Activated CD8-positive, alpha-beta memory T cell treated with anti-CD3 and anti-CD28 coated beads, Interleukin-2, amount 50 U/mL, for 1 hour (primary cell): ENCODE measurements at regions not wholly inside any gene's neighbourhood (a gene's known extent, or its start where the extent isn't known, plus 50 kb on each side); places are given as distances from the start of the nearest gene placed in this dataset.
"Not testable (repeated sequence)": the region's sequence is repeated elsewhere in the genome, so short reads cannot be mapped to it uniquely, and the experiment has no call there.

Source experiments
- DNase-seq: peaks from one replicate; pipeline ENCODE4 v3.0.0-alpha.2; 2020; ENCODE audit errors: extremely low read depth

- DNase-seq, result not testable (repeated sequence)
Observed at GRCh38 chr6:167709776-167710336, 116.9 kb upstream of the AFDN start.

GRCh38 chr6:167710363-167710920 lies 116.3 kb upstream of the AFDN start:
- no peak for DNase-seq

DNA sequence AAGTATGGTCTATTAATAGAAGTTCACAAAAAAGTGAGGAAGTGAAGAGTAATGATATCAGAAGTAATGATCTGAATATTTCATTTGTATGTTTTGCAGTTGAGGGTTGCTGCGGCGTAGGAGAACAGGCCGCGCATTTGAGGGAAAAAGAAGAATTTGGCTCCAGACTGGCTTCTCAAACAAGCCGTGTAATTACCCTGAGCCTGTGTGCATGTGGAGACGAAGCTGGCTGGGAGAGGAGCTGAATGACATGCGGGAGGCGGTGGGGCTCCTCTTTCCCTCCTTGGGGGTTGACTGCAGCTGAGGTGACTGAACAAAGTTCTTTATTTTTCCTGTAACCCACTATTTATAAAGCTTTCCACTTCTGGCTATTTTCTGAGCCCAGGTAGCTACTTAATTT lies 115.5 kb upstream of the AFDN start:
- no peak for DNase-seq

- no peak for DNase-seq
Observed at GRCh38 chr6:167711768-167712730, 114.7 kb upstream of the AFDN start.

- no peak for DNase-seq
Observed at GRCh38 chr6:167712731-167713475, 113.8 kb upstream of the AFDN start.

GRCh38 chr6:167714152-167714551 lies 112.6 kb upstream of the AFDN start:
- no peak for DNase-seq

- no peak for DNase-seq
Observed at GRCh38 chr6:167717455-167717854, 109.3 kb upstream of the AFDN start.

- no peak for DNase-seq
Observed at GRCh38 chr6:167717867-167718266, 108.8 kb upstream of the AFDN start.

DNA sequence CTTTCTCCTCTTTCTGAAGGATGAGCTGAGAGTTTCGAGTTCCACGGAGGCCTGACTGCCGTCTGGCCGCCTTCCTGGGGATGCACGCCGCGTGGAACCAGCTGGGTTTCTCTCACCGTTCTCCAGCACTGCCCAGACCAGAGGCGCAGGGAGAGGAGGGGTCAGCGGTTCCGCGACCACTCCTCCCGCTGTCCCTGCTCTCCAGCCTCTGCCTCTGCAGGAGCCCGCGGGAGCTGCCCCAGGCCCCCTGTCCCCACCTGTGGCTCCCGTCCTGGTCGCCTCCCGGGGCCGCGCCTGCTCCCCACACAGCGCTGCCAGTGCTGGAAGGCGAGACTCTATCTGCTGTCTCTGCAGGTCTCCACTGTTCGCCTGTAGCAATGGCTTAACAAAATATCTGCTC lies 106.8 kb upstream of the AFDN start:
- no peak for DNase-seq

GRCh38 chr6:167720456-167721285 lies 106.0 kb upstream of the AFDN start:
- no peak for DNase-seq

- DNase-seq, result no peak
Observed at GRCh38 chr6:167721291-167721690, 105.4 kb upstream of the AFDN start.

- no peak for DNase-seq
Observed at GRCh38 chr6:167722634-167723309, 103.9 kb upstream of the AFDN start.

GRCh38 chr6:167726043-167726621 lies 100.6 kb upstream of the AFDN start:
- DNase-seq, result no peak

- DNase-seq, result no peak
Observed at GRCh38 chr6:167730441-167730840, 96.3 kb upstream of the AFDN start.

GRCh38 chr6:167731216-167731615 lies 95.5 kb upstream of the AFDN start:
- DNase-seq, result no peak

DNA sequence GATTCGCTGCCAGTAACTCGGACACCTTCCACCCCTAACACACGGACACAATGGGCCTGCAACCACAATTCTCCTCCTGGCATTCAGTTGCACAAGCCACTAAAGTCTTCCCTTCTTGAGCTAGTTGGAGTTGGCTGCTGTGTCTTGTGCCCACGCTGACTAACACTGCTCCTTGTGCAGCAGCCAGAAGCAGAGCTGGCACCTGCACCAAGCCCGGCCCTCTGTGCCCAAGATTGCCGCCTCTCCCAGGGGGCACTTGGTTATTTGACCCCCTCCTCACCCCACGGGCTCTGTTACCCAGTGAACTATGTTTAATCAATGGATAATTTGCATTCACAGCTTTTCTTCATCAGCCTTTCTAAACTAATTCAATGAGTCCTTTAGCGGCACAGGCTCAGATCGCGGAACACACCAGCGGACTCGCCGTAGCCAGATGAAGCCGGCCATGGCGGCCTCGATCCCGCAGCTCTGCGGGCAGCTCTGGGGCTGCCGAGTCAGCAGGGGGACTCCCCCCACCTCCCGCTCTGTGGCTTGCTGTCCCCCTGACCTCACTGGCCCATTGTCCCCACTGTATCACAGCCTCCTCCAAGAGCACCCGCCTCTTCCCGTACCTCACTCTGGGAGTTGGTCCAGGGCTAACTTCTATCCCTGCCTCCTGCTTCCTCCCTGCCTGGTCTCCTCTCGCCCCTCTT lies 94.8 kb upstream of the AFDN start:
- DNase-seq, result no peak

DNA sequence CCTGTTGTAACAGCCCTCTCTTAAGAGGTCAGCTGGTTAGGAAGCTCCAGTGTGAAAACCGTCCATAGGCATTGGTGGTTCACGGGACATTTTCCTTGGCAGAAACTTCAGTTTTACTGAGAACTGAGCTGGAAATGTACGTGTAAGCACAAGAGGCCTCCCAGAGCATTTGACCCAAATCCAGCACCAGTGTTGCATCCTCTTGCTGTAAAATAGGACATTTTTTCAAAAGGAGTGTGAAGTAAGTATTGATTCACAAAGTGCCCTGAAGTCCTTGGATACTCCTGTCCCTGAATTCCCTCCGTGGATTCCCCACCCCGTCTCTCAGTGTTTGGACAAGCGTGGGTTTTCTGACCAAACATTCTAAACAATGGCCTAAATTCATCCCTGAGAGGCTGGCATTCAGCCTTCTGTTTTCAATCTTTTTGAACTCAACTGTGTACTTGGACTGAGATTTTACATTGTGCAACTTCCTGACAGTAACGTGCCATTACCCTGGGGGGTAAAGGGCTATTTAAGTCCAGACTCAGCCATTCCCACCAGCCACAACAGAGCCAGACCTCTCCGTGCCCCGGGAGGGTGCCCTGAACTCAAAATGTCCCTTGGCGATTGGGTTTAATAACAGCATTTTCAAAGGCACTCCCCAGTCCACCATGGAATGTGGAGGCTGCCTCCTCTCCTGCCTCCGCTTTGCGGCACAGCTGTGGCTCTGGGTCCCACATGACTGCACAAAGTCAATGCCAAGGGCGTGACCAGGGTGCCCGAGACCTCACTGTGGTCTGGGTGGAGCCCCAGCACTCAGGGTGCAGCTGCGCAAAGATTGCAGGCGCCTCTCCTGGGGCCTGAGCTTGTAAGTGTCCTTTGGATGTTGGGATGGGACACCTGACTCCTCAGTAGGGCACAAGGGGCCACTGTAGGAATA lies 92.7 kb upstream of the AFDN start:
- DNase-seq, result no peak

GRCh38 chr6:167734662-167735083 lies 92.0 kb upstream of the AFDN start:
- DNase-seq, result no peak
